SK-N-SH (cell line): ENCODE measurements at regions not wholly inside any gene's neighbourhood (a gene's known extent, or its start where the extent isn't known, plus 50 kb on each side); places are given as distances from the start of the nearest gene placed in this dataset.

Experiments used
- EP300 ChIP-seq, 2 experiments: IDR thresholded peaks; 2 replicates each; pipeline versions ENCODE4 v1.4.0 to v1.6.1; 2012; ENCODE audit warnings: borderline replicate concordance in 1 of 2, low read depth in 1 of 2, low read length in 1 of 2
- FOXM1 ChIP-seq: IDR thresholded peaks from 2 replicates; pipeline ENCODE4 v1.4.0; 2012; ENCODE audit warnings: low read depth, mild to moderate bottlenecking
- MXI1 ChIP-seq: IDR thresholded peaks from 2 replicates; pipeline ENCODE4 v1.6.1; 2012; ENCODE audit warnings: mild to moderate bottlenecking, low read depth, low read length, improper control_type of control experiment
- RFX5 ChIP-seq: IDR thresholded peaks from 2 replicates; pipeline ENCODE4 v1.6.1; 2012; ENCODE audit warnings: mild to moderate bottlenecking, improper control_type of control experiment, low read length
- SIN3A ChIP-seq: IDR thresholded peaks from 2 replicates; pipeline ENCODE4 v1.6.1; 2012; ENCODE audit warnings: low read depth, mild to moderate bottlenecking, low read length, moderate library complexity, borderline replicate concordance
- TF ChIP-seq, protein P1 (sequence below): IDR thresholded peaks from 2 replicates; pipeline ENCODE4 v1.6.1; 2012; ENCODE audit warnings: mild to moderate bottlenecking, low read depth, low read length, moderate library complexity
- TF ChIP-seq, protein P2 (sequence below): fragments of 200-600 bp; sonication (generic); IDR thresholded peaks from 2 replicates; pipeline ENCODE4 v1.6.1; 2017; ENCODE audit warnings: antibody characterized with exemption, mild to moderate bottlenecking, moderate library complexity

DNA sequence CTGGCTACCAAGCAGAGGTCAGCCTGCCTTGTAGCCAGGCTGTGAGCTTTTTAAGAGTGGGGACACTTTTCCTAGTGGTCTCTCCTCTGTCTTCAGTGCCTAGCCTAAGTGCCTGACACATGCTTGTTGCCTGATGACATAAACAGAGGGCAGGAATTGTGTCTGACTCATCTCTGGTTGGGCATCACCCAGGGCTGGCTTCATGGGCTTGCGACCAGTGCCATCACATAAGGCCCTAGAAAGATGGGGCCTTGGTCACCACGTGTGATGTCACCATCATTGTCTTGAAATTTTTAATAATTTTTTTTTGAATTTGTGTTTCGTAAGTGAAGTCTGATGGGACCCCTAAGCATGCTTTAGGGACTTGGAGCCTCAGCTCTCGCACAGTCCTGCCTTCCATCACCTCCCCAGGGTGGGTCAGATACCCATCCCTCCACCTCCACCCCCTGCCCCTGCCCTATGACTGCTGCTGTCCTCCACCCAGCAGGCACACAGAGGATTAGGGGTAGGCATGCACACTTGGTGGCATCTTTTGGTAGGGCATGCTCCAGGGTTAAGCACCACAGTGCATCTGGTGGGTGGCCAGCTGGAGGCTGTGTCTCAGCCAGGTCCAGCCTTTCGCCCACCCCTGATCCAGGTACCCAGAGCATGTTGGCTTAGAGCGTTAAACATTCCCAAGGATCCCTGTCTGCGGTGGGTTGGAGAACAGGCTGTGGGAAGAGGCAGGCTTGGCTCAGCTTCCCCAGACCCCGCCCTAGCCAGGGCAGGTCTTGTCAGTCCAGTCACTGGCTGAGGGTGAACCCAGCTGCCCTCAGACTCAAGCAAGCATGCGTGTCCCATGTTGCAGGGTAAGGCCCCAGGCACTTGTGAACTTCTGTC lies 80.1 kb upstream of the SH3PXD2B start:
- TF ChIP-seq SIN3A (no peak), EP300 (IDR thresholded peaks at IDR 0.05; ENCODE audit: borderline replicate concordance in 1 of 2, low read depth in 1 of 2, low read length in 1 of 2) (no peak), MXI1 (no peak), FOXM1 (no peak), RFX5 (no peak)
- TF ChIP-seq, protein P1, sequence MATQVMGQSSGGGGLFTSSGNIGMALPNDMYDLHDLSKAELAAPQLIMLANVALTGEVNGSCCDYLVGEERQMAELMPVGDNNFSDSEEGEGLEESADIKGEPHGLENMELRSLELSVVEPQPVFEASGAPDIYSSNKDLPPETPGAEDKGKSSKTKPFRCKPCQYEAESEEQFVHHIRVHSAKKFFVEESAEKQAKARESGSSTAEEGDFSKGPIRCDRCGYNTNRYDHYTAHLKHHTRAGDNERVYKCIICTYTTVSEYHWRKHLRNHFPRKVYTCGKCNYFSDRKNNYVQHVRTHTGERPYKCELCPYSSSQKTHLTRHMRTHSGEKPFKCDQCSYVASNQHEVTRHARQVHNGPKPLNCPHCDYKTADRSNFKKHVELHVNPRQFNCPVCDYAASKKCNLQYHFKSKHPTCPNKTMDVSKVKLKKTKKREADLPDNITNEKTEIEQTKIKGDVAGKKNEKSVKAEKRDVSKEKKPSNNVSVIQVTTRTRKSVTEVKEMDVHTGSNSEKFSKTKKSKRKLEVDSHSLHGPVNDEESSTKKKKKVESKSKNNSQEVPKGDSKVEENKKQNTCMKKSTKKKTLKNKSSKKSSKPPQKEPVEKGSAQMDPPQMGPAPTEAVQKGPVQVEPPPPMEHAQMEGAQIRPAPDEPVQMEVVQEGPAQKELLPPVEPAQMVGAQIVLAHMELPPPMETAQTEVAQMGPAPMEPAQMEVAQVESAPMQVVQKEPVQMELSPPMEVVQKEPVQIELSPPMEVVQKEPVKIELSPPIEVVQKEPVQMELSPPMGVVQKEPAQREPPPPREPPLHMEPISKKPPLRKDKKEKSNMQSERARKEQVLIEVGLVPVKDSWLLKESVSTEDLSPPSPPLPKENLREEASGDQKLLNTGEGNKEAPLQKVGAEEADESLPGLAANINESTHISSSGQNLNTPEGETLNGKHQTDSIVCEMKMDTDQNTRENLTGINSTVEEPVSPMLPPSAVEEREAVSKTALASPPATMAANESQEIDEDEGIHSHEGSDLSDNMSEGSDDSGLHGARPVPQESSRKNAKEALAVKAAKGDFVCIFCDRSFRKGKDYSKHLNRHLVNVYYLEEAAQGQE: no peak
- TF ChIP-seq, protein P2, sequence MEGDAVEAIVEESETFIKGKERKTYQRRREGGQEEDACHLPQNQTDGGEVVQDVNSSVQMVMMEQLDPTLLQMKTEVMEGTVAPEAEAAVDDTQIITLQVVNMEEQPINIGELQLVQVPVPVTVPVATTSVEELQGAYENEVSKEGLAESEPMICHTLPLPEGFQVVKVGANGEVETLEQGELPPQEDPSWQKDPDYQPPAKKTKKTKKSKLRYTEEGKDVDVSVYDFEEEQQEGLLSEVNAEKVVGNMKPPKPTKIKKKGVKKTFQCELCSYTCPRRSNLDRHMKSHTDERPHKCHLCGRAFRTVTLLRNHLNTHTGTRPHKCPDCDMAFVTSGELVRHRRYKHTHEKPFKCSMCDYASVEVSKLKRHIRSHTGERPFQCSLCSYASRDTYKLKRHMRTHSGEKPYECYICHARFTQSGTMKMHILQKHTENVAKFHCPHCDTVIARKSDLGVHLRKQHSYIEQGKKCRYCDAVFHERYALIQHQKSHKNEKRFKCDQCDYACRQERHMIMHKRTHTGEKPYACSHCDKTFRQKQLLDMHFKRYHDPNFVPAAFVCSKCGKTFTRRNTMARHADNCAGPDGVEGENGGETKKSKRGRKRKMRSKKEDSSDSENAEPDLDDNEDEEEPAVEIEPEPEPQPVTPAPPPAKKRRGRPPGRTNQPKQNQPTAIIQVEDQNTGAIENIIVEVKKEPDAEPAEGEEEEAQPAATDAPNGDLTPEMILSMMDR: no peak
